H1 (cell line): ENCODE measurements at regions not wholly inside any gene's neighbourhood (a gene's known extent, or its start where the extent isn't known, plus 50 kb on each side); places are given as distances from the start of the nearest gene placed in this dataset.

Experiments
- CTCF ChIA-PET: fragments of 300-600 bp; sonication (Branson Sonifier 250); formaldehyde crosslinking; loops from one replicate; lab custom pipeline; 2021; ENCODE audit not compliant: partially characterized antibody; lab: Charles Lee
- POLR2A ChIA-PET: fragments of 300-600 bp; sonication (Branson Sonifier 250); formaldehyde crosslinking; loops from one replicate; lab custom pipeline; 2021; ENCODE audit warnings: inconsistent platforms; ENCODE audit not compliant: partially characterized antibody; lab: Charles Lee
- DNase-seq, 2 experiments: peaks; one replicate each; pipeline versions ENCODE4 v3.0.0 to v3.0.0-alpha.2; 2010 to 2022; ENCODE audit warnings: low spot score in 2 of 2, low read depth in 1 of 2, mixed read lengths in 1 of 2
- FAIRE-seq: peaks from 2 replicates; lab custom pipeline; 2011; peaks lifted over from hg19 to GRCh38; lab: Jason Lieb, UNC
- H2AFZ ChIP-seq: 2 replicates; pipeline ENCODE4 v1.8.1; 2012; ENCODE audit warnings: low read length, inconsistent platforms
- H2AK5ac ChIP-seq: 2 replicates; pipeline ENCODE4 v1.6.1; 2013; ENCODE audit warnings: low read depth, low read length
- H2BK120ac ChIP-seq: replicated peaks from 2 replicates; pipeline ENCODE3; 2013; ENCODE audit warnings: low read depth, low read length, inconsistent platforms
- H2BK12ac ChIP-seq: 2 replicates; pipeline ENCODE4 v1.6.1; 2013; ENCODE audit warnings: low read depth, low read length
- H2BK15ac ChIP-seq: 2 replicates; pipeline ENCODE4 v1.6.1; 2013; ENCODE audit warnings: low read length
- H2BK20ac ChIP-seq: 2 replicates; pipeline ENCODE4 v1.6.1; 2013; ENCODE audit warnings: low read length
- H2BK5ac ChIP-seq: 2 replicates; pipeline ENCODE4 v1.6.1; 2013; ENCODE audit warnings: low read depth, low read length
- H3K14ac ChIP-seq: 2 replicates; pipeline ENCODE4 v1.6.1; 2013; ENCODE audit warnings: inconsistent platforms; ENCODE audit not compliant: insufficient read length
- H3K18ac ChIP-seq: 2 replicates; pipeline ENCODE4 v1.6.1; 2013; ENCODE audit warnings: low read length; ENCODE audit errors: extremely low read depth
- H3K23ac ChIP-seq: 2 replicates; pipeline ENCODE4 v1.6.1; 2013; ENCODE audit warnings: inconsistent platforms; ENCODE audit not compliant: insufficient read length
- H3K23me2 ChIP-seq: 2 replicates; pipeline ENCODE4 v1.6.1; 2013; ENCODE audit warnings: low read depth, low read length
- H3K27ac ChIP-seq: 2 replicates; pipeline ENCODE4 v1.6.1; 2011; ENCODE audit warnings: low read depth, low read length, inconsistent platforms
- H3K27me3 ChIP-seq, 4 experiments: replicated peaks in 1 of 4; 1 replicate in 1 of 4; 2 replicates in 3 of 4; pipeline versions ENCODE4 v1.6.1 to v1.8.1; 2011 to 2013; ENCODE audit warnings: low read length in 3 of 4, mild to moderate bottlenecking in 3 of 4, inconsistent platforms in 2 of 4, mixed read lengths in 2 of 4, moderate library complexity in 1 of 4; ENCODE audit not compliant: control insufficient read depth in 3 of 4, insufficient read depth in 3 of 4; ENCODE audit errors: extremely low read depth in 1 of 4
- H3K36me3 ChIP-seq, 4 experiments: 2 replicates each; pipeline versions ENCODE4 v1.6.1 to v1.8.1; 2011 to 2013; ENCODE audit warnings: mild to moderate bottlenecking in 4 of 4, low read length in 3 of 4, moderate library complexity in 2 of 4, control low read depth in 1 of 4, inconsistent platforms in 1 of 4; ENCODE audit not compliant: insufficient read depth in 4 of 4, control insufficient read depth in 2 of 4
- H3K4ac ChIP-seq: replicated peaks from 2 replicates; pipeline ENCODE3; 2013; ENCODE audit warnings: low read length, low read depth, mixed read lengths, inconsistent platforms; ENCODE audit not compliant: insufficient read length
- H3K4me1 ChIP-seq, 4 experiments: replicated peaks in 1 of 4; 1 replicate in 1 of 4; 2 replicates in 3 of 4; pipeline versions ENCODE4 v1.6.1 to v1.8.1; 2011 to 2013; ENCODE audit warnings: low read length in 3 of 4, inconsistent platforms in 2 of 4, mixed read lengths in 1 of 4; ENCODE audit not compliant: insufficient read depth in 4 of 4, control insufficient read depth in 3 of 4
- H3K4me2 ChIP-seq, 2 experiments: 2 replicates each; pipeline versions ENCODE4 v1.6.1 to v1.8.1; 2011 to 2013; ENCODE audit warnings: low read depth in 2 of 2, low read length in 2 of 2, control low read depth in 1 of 2, inconsistent platforms in 1 of 2, mild to moderate bottlenecking in 1 of 2; ENCODE audit not compliant: insufficient read depth in 1 of 2
- H3K4me3 ChIP-seq, 4 experiments: fragments of 200-600, 300-600 bp in 1 of 4; sonication (generic), shearing (Covaris generic), sonication (Bioruptor Twin) in 1 of 4; 2 replicates each; pipeline versions ENCODE4 v1.5.1 to v1.8.1; 2011 to 2016; ENCODE audit warnings: low read length in 4 of 4, low read depth in 3 of 4, control low read depth in 2 of 4, inconsistent platforms in 2 of 4, mild to moderate bottlenecking in 2 of 4, mixed read lengths in 1 of 4, moderate library complexity in 1 of 4; ENCODE audit not compliant: insufficient read depth in 2 of 4; ENCODE audit errors: extremely low read depth in 1 of 4
- H3K56ac ChIP-seq: replicated peaks from 2 replicates; pipeline ENCODE3; 2013; ENCODE audit warnings: low read depth, mild to moderate bottlenecking, mixed read lengths, low read length, inconsistent platforms; ENCODE audit not compliant: insufficient read length
- H3K79me1 ChIP-seq: 2 replicates; pipeline ENCODE4 v1.6.1; 2013; ENCODE audit warnings: low read depth, low read length, control low read depth
- H3K79me2 ChIP-seq, 2 experiments: 2 replicates each; pipeline versions ENCODE4 v1.6.1 to v1.8.1; 2012 to 2013; ENCODE audit warnings: low read length in 2 of 2, mild to moderate bottlenecking in 2 of 2, inconsistent platforms in 1 of 2; ENCODE audit not compliant: insufficient read depth in 2 of 2, control insufficient read depth in 1 of 2
- H3K9ac ChIP-seq, 4 experiments: replicated peaks in 1 of 4; 1 replicate in 1 of 4; 2 replicates in 3 of 4; pipeline versions ENCODE4 v1.6.1 to v1.8.1; 2011 to 2013; ENCODE audit warnings: low read depth in 3 of 4, low read length in 3 of 4, control low read depth in 2 of 4, mild to moderate bottlenecking in 2 of 4, moderate library complexity in 2 of 4, inconsistent platforms in 1 of 4; ENCODE audit errors: extremely low read depth in 1 of 4
- H3K9me3 ChIP-seq, 2 experiments: 2 replicates each; pipeline versions ENCODE4 v1.6.1 to v1.8.1; 2012 to 2013; ENCODE audit warnings: mild to moderate bottlenecking in 2 of 2, moderate library complexity in 2 of 2, control low read depth in 1 of 2, inconsistent platforms in 1 of 2, low read depth in 1 of 2, low read length in 1 of 2, mixed read lengths in 1 of 2; ENCODE audit not compliant: insufficient read depth in 2 of 2
- H4K20me1 ChIP-seq, 2 experiments: replicated peaks in 1 of 2; 2 replicates each; pipeline versions ENCODE3 to v1.8.1; 2011 to 2013; ENCODE audit warnings: inconsistent platforms in 2 of 2, low read length in 2 of 2, mild to moderate bottlenecking in 1 of 2; ENCODE audit not compliant: insufficient read depth in 2 of 2, control insufficient read depth in 1 of 2
- H4K5ac ChIP-seq: 2 replicates; pipeline ENCODE4 v1.6.1; 2013; ENCODE audit warnings: low read length, low read depth, mixed read lengths, inconsistent platforms; ENCODE audit not compliant: insufficient read length
- H4K8ac ChIP-seq: 2 replicates; pipeline ENCODE4 v1.8.0; 2013; ENCODE audit warnings: mild to moderate bottlenecking, moderate library complexity, low read length, inconsistent platforms; ENCODE audit not compliant: insufficient read depth; ENCODE audit errors: extremely low read depth
- H4K91ac ChIP-seq: replicated peaks from 2 replicates; pipeline ENCODE3; 2013; ENCODE audit warnings: low read length, mixed read lengths, inconsistent platforms; ENCODE audit not compliant: insufficient read length
- BACH1 ChIP-seq: IDR thresholded peaks from 2 replicates; pipeline ENCODE4 v1.6.1; 2012; ENCODE audit warnings: low read length, improper control_type of control experiment
- CHD2 ChIP-seq: IDR thresholded peaks from 2 replicates; pipeline ENCODE4 v1.6.1; 2012; ENCODE audit warnings: low read length, improper control_type of control experiment
- CTBP2 ChIP-seq: IDR thresholded peaks from 2 replicates; pipeline ENCODE4 v1.7.0; 2011; ENCODE audit warnings: borderline replicate concordance, mild to moderate bottlenecking, moderate library complexity, mixed read lengths, low read length; ENCODE audit not compliant: insufficient read depth, insufficient read length
- EGR1 ChIP-seq: IDR thresholded peaks from 2 replicates; pipeline ENCODE4 v1.6.1; 2011; ENCODE audit warnings: low read depth, low read length, borderline replicate concordance
- GABPA ChIP-seq: IDR thresholded peaks from 2 replicates; pipeline ENCODE4 v1.6.1; 2011; ENCODE audit warnings: mild to moderate bottlenecking, low read length, moderate library complexity, borderline replicate concordance; ENCODE audit not compliant: insufficient read depth
- JUND ChIP-seq: IDR thresholded peaks from 2 replicates; pipeline ENCODE4 v1.6.1; 2011; ENCODE audit warnings: mild to moderate bottlenecking, improper control_type of control experiment, low read length
- POLR2AphosphoS5 ChIP-seq: IDR thresholded peaks from 2 replicates; pipeline ENCODE4 v1.6.1; 2011; ENCODE audit warnings: low read depth, low read length
- RAD21 ChIP-seq, 2 experiments: IDR thresholded peaks in 1 of 2; conservative IDR thresholded peaks in 1 of 2; 2 replicates each; pipeline ENCODE4 v1.6.1; 2011; ENCODE audit warnings: low read depth in 2 of 2, low read length in 2 of 2, improper control_type of control experiment in 1 of 2, inconsistent platforms in 1 of 2, mild to moderate bottlenecking in 1 of 2, moderate library complexity in 1 of 2
- RFX5 ChIP-seq: IDR thresholded peaks from 2 replicates; pipeline ENCODE4 v1.6.1; 2011; ENCODE audit warnings: low read depth, low read length, improper control_type of control experiment, borderline replicate concordance
- SP1 ChIP-seq: IDR thresholded peaks from 2 replicates; pipeline ENCODE4 v1.6.1; 2011; ENCODE audit warnings: low read depth, low read length
- SP2 ChIP-seq: IDR thresholded peaks from 2 replicates; pipeline ENCODE4 v1.6.1; 2012; ENCODE audit warnings: mild to moderate bottlenecking, low read length, inconsistent platforms
- SRF ChIP-seq: IDR thresholded peaks from 2 replicates; pipeline ENCODE4 v1.6.1; 2011; ENCODE audit warnings: mild to moderate bottlenecking, low read depth, low read length, moderate library complexity
- SUZ12 ChIP-seq: fragments of 200-600 bp; sonication (generic); IDR thresholded peaks from 2 replicates; pipeline ENCODE4 v1.6.1; 2012; ENCODE audit warnings: mild to moderate bottlenecking, inconsistent platforms, low read length, moderate library complexity, mixed read lengths
- TAF1 ChIP-seq: IDR thresholded peaks from 2 replicates; pipeline ENCODE4 v1.6.1; 2011; ENCODE audit warnings: mild to moderate bottlenecking, low read depth, low read length
- YY1 ChIP-seq: IDR thresholded peaks from 2 replicates; pipeline ENCODE4 v1.6.1; 2011; ENCODE audit warnings: low read depth, mild to moderate bottlenecking, low read length
- WGBS, 2 experiments: shearing (Covaris generic) in 1 of 2; methylation state at CpG; one replicate each; pipeline versions ENCODE4 v1.1.6 to v1.1.7; 2013 to 2015; ENCODE audit warnings: low lambda C conversion rate in 2 of 2, mixed read lengths in 2 of 2, inconsistent platforms in 1 of 2, low coverage in 1 of 2, missing lambda C conversion rate in 1 of 2; ENCODE audit not compliant: insufficient replicate concordance in 2 of 2, insufficient coverage in 1 of 2, insufficient read length in 1 of 2; ENCODE audit errors: extremely low coverage in 1 of 2, missing lambda C conversion rate in 1 of 2; 5-methylcytosine and 5-hydroxymethylcytosine counted together
- TF ChIP-seq, protein P1 (sequence below): IDR thresholded peaks from 2 replicates; pipeline ENCODE4 v1.6.1; 2011; ENCODE audit warnings: low read depth, mild to moderate bottlenecking, low read length; ENCODE audit not compliant: insufficient read depth

DNA sequence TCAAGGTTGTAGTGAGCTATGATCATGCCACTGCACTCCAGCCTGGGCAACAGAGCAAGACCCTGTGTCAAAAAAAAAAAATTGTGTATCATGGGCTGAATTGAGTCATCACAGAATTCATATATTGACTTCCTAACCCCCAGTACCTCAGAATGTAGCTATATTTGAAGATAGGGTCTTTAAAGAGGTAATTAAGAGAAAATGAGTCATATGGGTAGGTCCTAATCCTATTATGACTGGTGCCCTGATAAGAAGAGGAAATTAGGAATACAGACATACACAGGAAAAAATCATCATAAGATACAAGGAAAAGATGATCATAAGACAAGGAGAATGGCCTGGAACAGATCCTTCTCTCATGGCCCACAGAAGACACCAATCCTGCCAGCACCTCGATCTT, 466.4 kb upstream of the ACVR2A start:
- Histone ChIP-seq H2BK12ac (no peak overlapping the region), H2BK15ac (no peak overlapping the region), H4K5ac (no peak overlapping the region), H2BK120ac (no peak overlapping the region), H3K18ac (no peak overlapping the region), H3K4me3 (no peak overlapping the region), H4K91ac (no peak overlapping the region), H3K36me3 (no peaks in the 10 kb centered on the region), H3K27me3 (no peaks in the 10 kb centered on the region), H3K4me1 (0 out of 7 replicates have a peak, but pooled peaks cover 0 to 2% (median 0%) of the 10 kb centered on the region in 4 experiments), H2AK5ac (no peak overlapping the region), H3K23ac (no peak overlapping the region), H3K4ac (no peak overlapping the region), H3K27ac (no peak overlapping the region), H3K23me2 (no peaks in the 10 kb centered on the region), H4K8ac (no peak overlapping the region), H3K9ac (no peak overlapping the region), H3K14ac (no peak overlapping the region), H3K79me2 (no peaks in the 10 kb centered on the region), H3K4me2 (no peak overlapping the region), H3K56ac (no peak overlapping the region), H3K79me1 (no peaks in the 10 kb centered on the region), H2BK20ac (no peak overlapping the region), H4K20me1 (no peaks in the 10 kb centered on the region), H2AFZ (no peak overlapping the region), H3K9me3 (no peaks in the 10 kb centered on the region), H2BK5ac (no peak overlapping the region)
- ChIA-PET CTCF (interaction anchor here (0.6 to 1.7 kb wide), 2 partner anchors 15 kb away, joined by 4 to 5 read pairs; no protein-coding TSS in a partner anchor), POLR2A (no interaction called here)
- FAIRE-seq: no peak
- no peak for DNase-seq
- WGBS, 2 experiments: 100% methylated on average over 1 of the region's 1 CpG; no CpG with 5 or more reads in 1 of the 2 experiments
- TF ChIP-seq RAD21 (IDR thresholded peaks at IDR 0.05 in 1 of 2, conservative IDR thresholded peaks at IDR 0.05 in 1 of 2; ENCODE audit: low read depth in 2 of 2, low read length in 2 of 2) (no peak), CTBP2 (no peak), POLR2AphosphoS5 (no peak), TAF1 (no peak), GABPA (no peak), EGR1 (no peak), YY1 (no peak), JUND (no peak), CHD2 (no peak), SP2 (no peak), SP1 (no peak), SUZ12 (no peak), SRF (no peak), RFX5 (no peak), BACH1 (no peak)
- TF ChIP-seq, protein P1, sequence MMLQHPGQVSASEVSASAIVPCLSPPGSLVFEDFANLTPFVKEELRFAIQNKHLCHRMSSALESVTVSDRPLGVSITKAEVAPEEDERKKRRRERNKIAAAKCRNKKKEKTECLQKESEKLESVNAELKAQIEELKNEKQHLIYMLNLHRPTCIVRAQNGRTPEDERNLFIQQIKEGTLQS: no peak
